Stimulated activated CD4-positive, alpha-beta T cell treated with anti-CD3 and anti-CD28 coated beads, Interleukin-1b, Interleukin-23, amount 100 ng/mL, for 1 hour (primary cell): ENCODE measurements at regions not wholly inside any gene's neighbourhood (a gene's known extent, or its start where the extent isn't known, plus 50 kb on each side); places are given as distances from the start of the nearest gene placed in this dataset.

Experiments used
- DNase-seq, 2 donors: peaks; one replicate each; pipeline ENCODE4 v3.0.0-alpha.2; 2020; ENCODE audit warnings: low read depth in 2 of 2

DNA sequence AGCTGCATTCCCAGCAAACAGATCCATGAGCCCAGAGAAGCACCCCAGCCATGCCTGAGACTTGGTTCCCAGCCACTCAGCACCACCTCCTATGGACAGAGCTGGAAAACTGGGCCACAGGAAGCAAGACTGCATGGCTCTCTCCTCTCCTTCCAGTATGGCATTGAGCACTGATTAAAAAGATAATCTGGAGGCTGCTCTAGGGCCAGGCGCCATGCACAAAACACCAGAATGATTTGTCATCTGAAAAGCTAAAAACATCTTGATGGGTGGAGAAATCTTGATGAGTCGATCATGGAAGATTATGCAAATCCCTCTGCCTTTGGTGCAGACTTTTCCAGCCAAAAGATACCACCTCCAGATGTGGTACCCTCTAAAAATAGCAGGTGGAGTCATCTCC is 62.7 kb upstream of the MRPS22 start:
- no peak for DNase-seq

DNA sequence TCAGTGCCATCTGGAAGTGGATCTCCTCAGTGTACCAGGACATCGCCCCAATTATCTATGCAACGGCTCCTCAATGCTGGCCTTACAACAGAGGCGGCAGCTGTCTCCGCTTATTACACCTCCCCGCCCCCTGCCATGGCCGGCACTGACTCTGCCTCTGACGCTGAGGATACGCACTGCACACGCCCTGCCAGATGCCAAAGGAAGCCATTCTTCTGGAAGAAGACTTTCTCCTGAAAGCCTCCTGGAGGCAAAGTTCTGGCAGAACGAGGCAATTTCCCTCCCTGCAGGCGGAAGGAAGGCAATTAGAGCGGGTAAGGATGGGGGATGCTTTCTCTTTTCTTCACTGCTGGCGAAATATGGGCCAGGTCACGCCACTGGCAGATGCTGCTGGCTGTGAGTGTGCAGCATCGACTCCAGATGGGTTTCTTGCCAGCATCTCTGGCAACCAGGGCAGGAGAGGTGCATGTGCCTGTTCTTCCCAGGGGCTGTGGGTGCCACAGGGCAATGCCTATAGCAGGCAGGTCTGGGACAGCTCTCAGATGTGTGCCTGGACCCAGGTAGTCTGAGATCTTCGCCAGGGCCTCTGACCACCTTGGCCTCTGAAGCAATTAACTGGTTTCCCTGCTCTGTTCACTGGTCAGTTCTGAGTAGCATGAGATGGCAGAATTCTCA is 62.2 kb upstream of the MRPS22 start:
- no peak for DNase-seq

DNA sequence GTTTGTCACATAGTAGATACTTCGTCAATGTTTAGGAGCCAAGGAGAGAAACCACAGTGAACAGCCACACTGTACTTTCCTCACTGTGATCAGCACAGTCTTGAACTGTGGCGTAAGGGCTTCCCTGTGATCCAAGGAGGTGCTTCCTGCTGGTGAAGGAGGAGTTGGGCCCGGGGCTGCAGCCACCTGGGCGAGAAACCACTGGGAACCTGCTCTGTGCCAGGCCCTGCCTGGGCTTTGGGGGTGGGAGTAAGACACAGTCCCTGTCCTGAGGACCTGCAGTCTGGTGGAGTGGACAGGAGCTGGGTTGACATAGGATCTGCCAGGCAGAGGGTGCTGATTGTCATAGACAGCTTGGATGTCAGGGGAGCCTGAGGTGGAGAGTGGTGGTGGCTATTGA is 60.5 kb upstream of the MRPS22 start:
- no peak for DNase-seq

DNA sequence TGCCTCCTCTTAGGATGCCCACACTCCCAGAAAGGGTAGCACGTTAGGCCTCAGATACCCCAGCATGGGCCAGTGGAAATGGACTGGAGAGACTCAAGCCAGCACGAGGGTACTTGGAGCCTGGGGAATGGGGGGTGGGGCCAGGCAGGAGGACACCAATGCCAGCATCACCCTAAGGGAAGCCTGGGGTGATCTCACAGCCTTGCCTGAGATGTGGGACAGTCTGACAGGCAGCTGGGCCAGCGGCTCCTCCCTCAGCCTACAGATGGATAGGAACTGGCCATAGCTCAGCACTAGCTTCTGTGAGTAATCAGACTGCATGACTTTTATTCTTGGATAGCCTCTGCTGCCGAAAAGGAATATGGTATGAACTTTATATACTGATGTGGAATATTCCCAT is 59.6 kb upstream of the MRPS22 start:
- no peak for DNase-seq

DNA sequence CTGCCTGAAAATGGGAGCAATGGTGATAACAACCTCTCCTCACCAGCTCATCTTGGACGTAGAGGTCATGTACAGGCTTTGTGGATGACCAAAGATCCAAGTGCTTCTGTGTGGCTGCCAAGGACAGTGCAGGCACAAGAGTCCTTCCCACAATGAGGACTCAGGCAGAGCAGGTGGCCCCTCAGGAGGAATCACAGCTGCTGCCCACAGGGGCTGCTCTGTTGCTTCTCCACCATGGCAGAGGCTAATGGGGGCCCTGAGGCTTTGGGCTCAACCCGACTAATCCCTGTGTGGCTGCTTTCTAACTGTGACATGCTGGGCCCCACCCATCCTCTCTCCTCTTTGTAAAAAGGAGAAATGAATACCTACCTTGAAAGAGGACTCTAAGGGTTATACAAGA is 58.1 kb upstream of the MRPS22 start:
- no peak for DNase-seq

- DNase-seq, result no peak
Measured at GRCh38 chr3:139286241-139286640, 57.6 kb upstream of the MRPS22 start.

- DNase-seq, result no peak
Measured at GRCh38 chr3:139286825-139287224, 57.0 kb upstream of the MRPS22 start.

DNA sequence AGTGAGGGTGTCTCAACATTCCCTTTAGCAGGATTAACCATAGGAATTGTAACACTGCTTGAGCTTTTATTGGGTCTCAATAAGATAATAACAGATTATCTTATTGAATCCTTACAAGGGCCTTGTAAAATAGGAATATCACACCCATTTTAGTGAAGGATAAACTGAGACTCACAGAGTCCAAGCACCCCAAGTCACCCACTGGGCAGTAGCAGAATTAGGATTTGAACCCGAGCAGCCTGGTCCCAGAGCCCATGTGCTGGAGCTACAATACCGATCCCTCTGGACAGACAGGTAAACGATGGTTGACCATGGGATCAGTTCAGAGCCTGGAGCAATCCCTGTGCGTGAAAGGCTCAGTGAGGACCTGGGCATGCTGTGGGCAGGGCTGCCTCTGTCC is 56.3 kb upstream of the MRPS22 start:
- no peak for DNase-seq

- no peak for DNase-seq
Measured at GRCh38 chr3:139288266-139288821, 55.5 kb upstream of the MRPS22 start.

DNA sequence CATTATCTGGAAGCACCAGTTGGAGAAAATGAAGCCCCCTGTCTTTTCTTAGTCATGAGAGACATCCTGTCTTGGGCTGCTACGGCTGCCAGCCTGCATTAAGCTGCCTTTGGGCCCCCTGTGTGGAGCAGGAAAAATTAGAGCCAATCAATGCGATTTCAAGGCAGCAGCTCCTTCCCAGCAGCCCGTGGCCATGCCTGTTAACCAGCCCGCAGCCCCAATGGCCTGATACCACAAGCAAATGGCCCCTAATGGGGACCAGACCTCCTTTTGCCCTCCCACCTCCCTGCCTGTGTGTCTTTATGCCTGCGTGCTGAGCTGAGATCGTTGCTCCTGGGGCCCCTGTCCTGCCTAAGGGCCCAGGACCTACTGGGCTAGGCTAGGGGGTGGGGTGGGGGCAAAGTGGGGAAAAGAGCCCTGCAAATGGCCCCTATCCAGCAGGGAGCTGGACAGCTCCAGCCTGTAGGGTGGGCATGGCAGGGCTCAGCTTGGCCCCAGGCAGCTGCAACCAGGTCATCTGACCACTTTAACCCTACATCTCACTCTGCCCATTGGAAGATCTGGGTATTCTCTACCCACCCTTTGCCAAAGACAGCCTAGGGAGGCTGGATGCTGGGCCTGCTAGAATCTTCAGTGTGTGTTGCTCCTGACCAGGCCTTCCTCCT is 53.8 kb upstream of the MRPS22 start:
- no peak for DNase-seq

- DNase-seq, result no peak
Measured at GRCh38 chr3:139291276-139292051, 52.4 kb upstream of the MRPS22 start.

DNA sequence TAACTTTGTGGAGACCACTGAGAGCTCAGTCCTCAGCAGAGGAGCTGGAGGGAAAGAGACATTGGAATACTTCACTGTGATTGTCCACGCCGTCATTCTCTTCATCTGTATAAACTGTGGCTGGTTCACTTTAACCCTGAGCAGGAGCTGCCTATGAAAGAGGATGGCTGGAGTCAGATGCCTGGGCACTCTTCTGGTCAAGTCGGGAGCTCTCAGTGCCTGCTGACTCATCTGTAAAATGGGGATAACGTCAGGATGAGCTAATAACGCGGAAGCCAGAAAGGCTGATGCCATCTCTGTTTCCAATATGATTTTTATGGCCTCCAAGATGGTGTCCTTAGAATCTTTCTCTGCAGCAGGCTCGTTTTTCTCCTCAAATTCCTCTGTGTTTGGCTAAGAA is 51.6 kb upstream of the MRPS22 start:
- DNase-seq, result no peak

GRCh38 chr3:139292711-139293664 is 50.8 kb upstream of the MRPS22 start:
- no peak for DNase-seq

- no peak for DNase-seq
Measured at GRCh38 chr3:139293665-139294023, 50.2 kb upstream of the MRPS22 start.
